ENCODE measurements at regions not wholly inside any gene's neighbourhood (a gene's known extent, or its start where the extent isn't known, plus 50 kb on each side); places are given as distances from the start of the nearest gene placed in this dataset.

- TF ChIP-seq, protein P1, sequence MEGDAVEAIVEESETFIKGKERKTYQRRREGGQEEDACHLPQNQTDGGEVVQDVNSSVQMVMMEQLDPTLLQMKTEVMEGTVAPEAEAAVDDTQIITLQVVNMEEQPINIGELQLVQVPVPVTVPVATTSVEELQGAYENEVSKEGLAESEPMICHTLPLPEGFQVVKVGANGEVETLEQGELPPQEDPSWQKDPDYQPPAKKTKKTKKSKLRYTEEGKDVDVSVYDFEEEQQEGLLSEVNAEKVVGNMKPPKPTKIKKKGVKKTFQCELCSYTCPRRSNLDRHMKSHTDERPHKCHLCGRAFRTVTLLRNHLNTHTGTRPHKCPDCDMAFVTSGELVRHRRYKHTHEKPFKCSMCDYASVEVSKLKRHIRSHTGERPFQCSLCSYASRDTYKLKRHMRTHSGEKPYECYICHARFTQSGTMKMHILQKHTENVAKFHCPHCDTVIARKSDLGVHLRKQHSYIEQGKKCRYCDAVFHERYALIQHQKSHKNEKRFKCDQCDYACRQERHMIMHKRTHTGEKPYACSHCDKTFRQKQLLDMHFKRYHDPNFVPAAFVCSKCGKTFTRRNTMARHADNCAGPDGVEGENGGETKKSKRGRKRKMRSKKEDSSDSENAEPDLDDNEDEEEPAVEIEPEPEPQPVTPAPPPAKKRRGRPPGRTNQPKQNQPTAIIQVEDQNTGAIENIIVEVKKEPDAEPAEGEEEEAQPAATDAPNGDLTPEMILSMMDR (conservative IDR thresholded peaks at IDR 0.05; ENCODE audit: low read depth in 2 of 2): no peak
- TF ChIP-seq POLR2AphosphoS5 (IDR thresholded peaks at IDR 0.05; ENCODE audit: low read depth) (no peak), CREB1 (CRISPR knock-in tag; IDR thresholded peaks at IDR 0.05; ENCODE audit: low read depth) (no peak), EZH2 (IDR thresholded peaks at IDR 0.05; ENCODE audit: low read depth, unreplicated experiment) (no peak), STAT1 (IDR thresholded peaks at IDR 0.05; ENCODE audit: unreplicated experiment) (no peak), EZH2phosphoT487 (IDR thresholded peaks at IDR 0.05; ENCODE audit: unreplicated experiment) (no peak), ZNF331 (CRISPR knock-in tag; IDR thresholded peaks at IDR 0.05; ENCODE audit: low read depth) (no peak), ZNF114 (CRISPR knock-in tag; IDR thresholded peaks at IDR 0.05) (no peak)
- TF ChIP-seq, protein P2, sequence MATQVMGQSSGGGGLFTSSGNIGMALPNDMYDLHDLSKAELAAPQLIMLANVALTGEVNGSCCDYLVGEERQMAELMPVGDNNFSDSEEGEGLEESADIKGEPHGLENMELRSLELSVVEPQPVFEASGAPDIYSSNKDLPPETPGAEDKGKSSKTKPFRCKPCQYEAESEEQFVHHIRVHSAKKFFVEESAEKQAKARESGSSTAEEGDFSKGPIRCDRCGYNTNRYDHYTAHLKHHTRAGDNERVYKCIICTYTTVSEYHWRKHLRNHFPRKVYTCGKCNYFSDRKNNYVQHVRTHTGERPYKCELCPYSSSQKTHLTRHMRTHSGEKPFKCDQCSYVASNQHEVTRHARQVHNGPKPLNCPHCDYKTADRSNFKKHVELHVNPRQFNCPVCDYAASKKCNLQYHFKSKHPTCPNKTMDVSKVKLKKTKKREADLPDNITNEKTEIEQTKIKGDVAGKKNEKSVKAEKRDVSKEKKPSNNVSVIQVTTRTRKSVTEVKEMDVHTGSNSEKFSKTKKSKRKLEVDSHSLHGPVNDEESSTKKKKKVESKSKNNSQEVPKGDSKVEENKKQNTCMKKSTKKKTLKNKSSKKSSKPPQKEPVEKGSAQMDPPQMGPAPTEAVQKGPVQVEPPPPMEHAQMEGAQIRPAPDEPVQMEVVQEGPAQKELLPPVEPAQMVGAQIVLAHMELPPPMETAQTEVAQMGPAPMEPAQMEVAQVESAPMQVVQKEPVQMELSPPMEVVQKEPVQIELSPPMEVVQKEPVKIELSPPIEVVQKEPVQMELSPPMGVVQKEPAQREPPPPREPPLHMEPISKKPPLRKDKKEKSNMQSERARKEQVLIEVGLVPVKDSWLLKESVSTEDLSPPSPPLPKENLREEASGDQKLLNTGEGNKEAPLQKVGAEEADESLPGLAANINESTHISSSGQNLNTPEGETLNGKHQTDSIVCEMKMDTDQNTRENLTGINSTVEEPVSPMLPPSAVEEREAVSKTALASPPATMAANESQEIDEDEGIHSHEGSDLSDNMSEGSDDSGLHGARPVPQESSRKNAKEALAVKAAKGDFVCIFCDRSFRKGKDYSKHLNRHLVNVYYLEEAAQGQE (IDR thresholded peaks at IDR 0.05; ENCODE audit: unreplicated experiment): no peak
- TF ChIP-seq, protein P3, sequence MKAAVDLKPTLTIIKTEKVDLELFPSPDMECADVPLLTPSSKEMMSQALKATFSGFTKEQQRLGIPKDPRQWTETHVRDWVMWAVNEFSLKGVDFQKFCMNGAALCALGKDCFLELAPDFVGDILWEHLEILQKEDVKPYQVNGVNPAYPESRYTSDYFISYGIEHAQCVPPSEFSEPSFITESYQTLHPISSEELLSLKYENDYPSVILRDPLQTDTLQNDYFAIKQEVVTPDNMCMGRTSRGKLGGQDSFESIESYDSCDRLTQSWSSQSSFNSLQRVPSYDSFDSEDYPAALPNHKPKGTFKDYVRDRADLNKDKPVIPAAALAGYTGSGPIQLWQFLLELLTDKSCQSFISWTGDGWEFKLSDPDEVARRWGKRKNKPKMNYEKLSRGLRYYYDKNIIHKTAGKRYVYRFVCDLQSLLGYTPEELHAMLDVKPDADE (IDR thresholded peaks at IDR 0.05): no peak
These were observed 212.4 kb upstream of the ZNF184 start for GRCh38 chr6:27685279-27685678.
